ENCODE measurements at regions not wholly inside any gene's neighbourhood (a gene's known extent, or its start where the extent isn't known, plus 50 kb on each side); places are given as distances from the start of the nearest gene placed in this dataset.

DNA sequence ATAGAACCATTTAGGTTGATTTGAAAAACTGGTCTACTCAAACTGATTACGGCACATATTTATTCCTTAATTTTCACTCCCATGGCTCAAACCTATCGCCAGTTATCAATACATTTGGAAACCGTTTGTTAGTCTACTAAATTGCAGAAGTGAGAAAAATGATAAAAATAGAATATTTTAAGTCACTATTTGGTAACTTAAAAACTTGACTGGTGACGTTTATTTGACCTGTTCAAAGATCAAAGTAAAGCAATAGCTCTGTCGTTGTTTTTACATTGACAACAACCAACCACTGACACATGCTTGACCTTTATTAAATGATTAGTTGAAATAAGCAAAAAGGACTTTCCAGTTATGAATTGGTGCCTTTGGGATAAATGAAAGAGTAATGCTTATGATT is 402.9 kb upstream of the MAP3K7 start:
- DNase-seq (ENCODE audit: low spot score) (no peak), ATAC-seq (ENCODE audit: insufficient number of reproducible peaks, low FRiP score, low read depth) (no peak)
- H3K4me1 ChIP-seq (ENCODE audit: control insufficient read depth in 1 of 2, low read depth in 2 of 2) = no peaks in the 10 kb centered on the region
- TF ChIP-seq, protein P1, sequence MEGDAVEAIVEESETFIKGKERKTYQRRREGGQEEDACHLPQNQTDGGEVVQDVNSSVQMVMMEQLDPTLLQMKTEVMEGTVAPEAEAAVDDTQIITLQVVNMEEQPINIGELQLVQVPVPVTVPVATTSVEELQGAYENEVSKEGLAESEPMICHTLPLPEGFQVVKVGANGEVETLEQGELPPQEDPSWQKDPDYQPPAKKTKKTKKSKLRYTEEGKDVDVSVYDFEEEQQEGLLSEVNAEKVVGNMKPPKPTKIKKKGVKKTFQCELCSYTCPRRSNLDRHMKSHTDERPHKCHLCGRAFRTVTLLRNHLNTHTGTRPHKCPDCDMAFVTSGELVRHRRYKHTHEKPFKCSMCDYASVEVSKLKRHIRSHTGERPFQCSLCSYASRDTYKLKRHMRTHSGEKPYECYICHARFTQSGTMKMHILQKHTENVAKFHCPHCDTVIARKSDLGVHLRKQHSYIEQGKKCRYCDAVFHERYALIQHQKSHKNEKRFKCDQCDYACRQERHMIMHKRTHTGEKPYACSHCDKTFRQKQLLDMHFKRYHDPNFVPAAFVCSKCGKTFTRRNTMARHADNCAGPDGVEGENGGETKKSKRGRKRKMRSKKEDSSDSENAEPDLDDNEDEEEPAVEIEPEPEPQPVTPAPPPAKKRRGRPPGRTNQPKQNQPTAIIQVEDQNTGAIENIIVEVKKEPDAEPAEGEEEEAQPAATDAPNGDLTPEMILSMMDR (IDR thresholded peaks at IDR 0.05) = no peak
- no peak overlapping the region for H3K4me3 ChIP-seq
- no peaks in the 10 kb centered on the region for H3K9me3 ChIP-seq
- no peaks in the 10 kb centered on the region for H3K27me3 ChIP-seq (replicated peaks; ENCODE audit: insufficient read depth)
- no peaks in the 10 kb centered on the region for H3K36me3 ChIP-seq
- no peak overlapping the region for H3K27ac ChIP-seq

DNA sequence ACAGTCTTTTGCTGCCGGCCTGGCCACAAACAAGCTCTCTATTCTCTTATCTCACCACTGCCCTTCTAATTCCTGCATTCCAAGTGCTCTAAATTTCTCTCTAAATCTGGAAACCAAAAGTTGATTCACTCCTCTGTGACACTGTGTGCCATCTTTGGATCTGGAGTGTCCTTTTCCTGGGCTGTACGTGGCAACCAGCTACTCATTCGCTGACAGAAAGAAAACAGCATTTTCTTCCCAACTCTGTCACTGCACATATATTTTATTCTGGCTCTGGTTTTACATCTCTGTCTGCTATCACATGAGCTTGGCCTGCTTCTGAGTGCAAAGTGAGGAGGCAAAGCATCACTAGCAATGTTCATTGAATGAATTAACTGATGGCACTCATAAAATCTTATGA is 397.2 kb upstream of the MAP3K7 start:
- Histone ChIP-seq H3K27ac (no peak overlapping the region), H3K9me3 (no peaks in the 10 kb centered on the region), H3K4me3 (no peak overlapping the region), H3K27me3 (replicated peaks; ENCODE audit: insufficient read depth) (no peaks in the 10 kb centered on the region), H3K4me1 (ENCODE audit: control insufficient read depth in 1 of 2, low read depth in 2 of 2) (no peaks in the 10 kb centered on the region), H3K36me3 (no peaks in the 10 kb centered on the region)
- ATAC-seq (ENCODE audit: insufficient number of reproducible peaks, low FRiP score, low read depth) = no peak
- TF ChIP-seq, protein P1 (IDR thresholded peaks at IDR 0.05) = no peak
- no peak for DNase-seq (ENCODE audit: low spot score)

DNA sequence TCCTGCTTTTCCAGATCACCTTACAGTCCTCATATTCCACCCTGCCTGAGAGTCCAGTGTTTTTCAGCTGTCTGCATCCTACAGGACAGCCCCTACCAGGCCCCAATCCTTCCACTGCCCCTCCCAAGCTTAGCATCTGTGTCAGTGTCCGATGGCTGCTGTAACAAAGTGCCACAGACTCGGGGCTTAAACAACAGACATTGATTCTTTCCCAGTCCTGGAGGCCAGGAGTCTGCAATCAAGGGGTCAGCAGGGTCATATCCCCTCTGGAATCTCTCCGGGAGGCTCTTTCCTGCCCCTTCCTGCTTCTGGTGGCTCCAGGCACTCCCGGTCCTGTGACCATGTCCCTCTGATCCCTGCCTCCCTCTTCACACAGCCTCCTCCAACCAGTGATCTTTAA is 396.6 kb upstream of the MAP3K7 start:
- ATAC-seq (ENCODE audit: insufficient number of reproducible peaks, low FRiP score, low read depth) (no peak), DNase-seq (ENCODE audit: low spot score) (no peak)
- Histone ChIP-seq H3K27me3 (replicated peaks; ENCODE audit: insufficient read depth) (no peaks in the 10 kb centered on the region), H3K4me1 (ENCODE audit: control insufficient read depth in 1 of 2, low read depth in 2 of 2) (no peaks in the 10 kb centered on the region), H3K36me3 (no peaks in the 10 kb centered on the region), H3K27ac (no peak overlapping the region), H3K9me3 (no peaks in the 10 kb centered on the region), H3K4me3 (no peak overlapping the region)
- TF ChIP-seq, protein P1 (IDR thresholded peaks at IDR 0.05) = no peak

DNA sequence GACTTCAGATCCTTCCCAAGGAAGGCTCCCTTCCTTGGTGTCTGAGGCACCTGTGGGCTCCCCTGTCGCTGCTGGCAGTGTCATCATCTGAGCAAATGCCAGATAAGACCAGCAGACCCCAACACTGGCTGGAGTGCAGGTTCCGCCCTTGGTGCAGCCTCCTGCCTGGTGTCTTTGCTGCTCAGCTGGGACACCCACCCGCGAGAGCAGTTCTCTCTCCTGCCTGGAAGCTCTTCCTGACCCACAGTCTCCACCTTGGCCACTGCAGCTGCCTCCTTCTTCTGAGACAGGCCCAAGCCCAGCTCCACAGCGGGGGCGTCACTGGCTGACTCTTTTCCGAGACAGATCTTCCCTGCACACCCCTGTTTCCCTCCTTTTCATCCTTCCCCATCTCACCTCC is 395.7 kb upstream of the MAP3K7 start:
- Histone ChIP-seq H3K4me3 (no peak overlapping the region), H3K36me3 (no peaks in the 10 kb centered on the region), H3K27me3 (replicated peaks; ENCODE audit: insufficient read depth) (no peaks in the 10 kb centered on the region), H3K4me1 (ENCODE audit: control insufficient read depth in 1 of 2, low read depth in 2 of 2) (no peaks in the 10 kb centered on the region), H3K27ac (no peak overlapping the region), H3K9me3 (no peaks in the 10 kb centered on the region)
- no peak for ATAC-seq (ENCODE audit: insufficient number of reproducible peaks, low FRiP score, low read depth)
- DNase-seq (ENCODE audit: low spot score) = no peak
- TF ChIP-seq, protein P1 (IDR thresholded peaks at IDR 0.05) = no peak

DNA sequence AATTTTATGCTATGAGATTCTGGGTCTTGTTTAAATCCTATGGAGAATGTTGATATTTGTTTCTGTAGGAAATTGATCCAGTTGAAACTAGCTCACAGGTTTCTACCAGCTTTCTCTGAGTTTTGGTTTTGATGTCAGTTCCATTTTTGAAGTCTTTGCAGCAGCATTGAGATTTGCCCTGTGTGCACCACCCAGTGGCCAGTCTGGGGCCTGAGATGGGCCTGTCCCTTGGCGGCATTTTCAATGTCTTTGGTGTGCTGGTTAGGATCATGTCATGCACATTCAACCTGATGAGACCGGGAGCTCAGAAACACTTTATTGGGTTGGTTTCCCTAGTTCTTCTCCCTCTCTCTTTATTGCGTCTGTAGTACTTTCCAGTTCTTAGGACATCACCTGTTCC is 395.2 kb upstream of the MAP3K7 start:
- H3K27me3 ChIP-seq (replicated peaks; ENCODE audit: insufficient read depth) = no peaks in the 10 kb centered on the region
- ATAC-seq (ENCODE audit: insufficient number of reproducible peaks, low FRiP score, low read depth) (no peak), DNase-seq (ENCODE audit: low spot score) (no peak)
- H3K27ac ChIP-seq = no peak overlapping the region
- H3K4me3 ChIP-seq = no peak overlapping the region
- TF ChIP-seq, protein P1 (IDR thresholded peaks at IDR 0.05) = no peak
- no peaks in the 10 kb centered on the region for H3K36me3 ChIP-seq
- H3K4me1 ChIP-seq (ENCODE audit: control insufficient read depth in 1 of 2, low read depth in 2 of 2) = no peaks in the 10 kb centered on the region
- H3K9me3 ChIP-seq = no peaks in the 10 kb centered on the region

Data from thoracic aorta (tissue), 2 donors.